ENCODE measurements at regions not wholly inside any gene's neighbourhood (a gene's known extent, or its start where the extent isn't known, plus 50 kb on each side); places are given as distances from the start of the nearest gene placed in this dataset.
"Not testable (repeated sequence)": the region's sequence is repeated elsewhere in the genome, so short reads cannot be mapped to it uniquely, and the experiment has no call there.

DNA sequence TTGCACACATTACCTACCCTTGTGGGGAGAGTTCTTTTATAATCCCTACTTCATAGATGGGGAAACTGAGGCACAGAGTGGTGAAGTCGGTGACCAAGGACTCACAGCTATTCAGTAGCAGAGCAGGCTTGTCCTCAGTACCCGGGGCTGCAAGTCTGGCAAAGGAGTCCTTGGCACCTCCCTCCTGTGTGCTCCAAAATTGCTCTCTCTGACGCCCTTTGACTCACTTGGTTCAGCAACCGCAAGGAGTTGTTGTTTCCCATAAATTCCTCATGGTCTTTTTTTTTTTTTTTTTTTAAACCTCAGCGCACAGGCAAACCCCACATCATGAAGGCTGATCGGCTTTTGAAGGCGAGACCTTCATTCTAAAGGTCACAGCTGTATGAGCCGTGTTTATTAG is 143.2 kb downstream of the CEBPB start (continued):
- TF ChIP-seq, protein P1, sequence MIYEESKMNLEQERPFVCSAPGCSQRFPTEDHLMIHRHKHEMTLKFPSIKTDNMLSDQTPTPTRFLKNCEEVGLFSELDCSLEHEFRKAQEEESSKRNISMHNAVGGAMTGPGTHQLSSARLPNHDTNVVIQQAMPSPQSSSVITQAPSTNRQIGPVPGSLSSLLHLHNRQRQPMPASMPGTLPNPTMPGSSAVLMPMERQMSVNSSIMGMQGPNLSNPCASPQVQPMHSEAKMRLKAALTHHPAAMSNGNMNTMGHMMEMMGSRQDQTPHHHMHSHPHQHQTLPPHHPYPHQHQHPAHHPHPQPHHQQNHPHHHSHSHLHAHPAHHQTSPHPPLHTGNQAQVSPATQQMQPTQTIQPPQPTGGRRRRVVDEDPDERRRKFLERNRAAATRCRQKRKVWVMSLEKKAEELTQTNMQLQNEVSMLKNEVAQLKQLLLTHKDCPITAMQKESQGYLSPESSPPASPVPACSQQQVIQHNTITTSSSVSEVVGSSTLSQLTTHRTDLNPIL (CRISPR knock-in tag; IDR thresholded peaks at IDR 0.05; ENCODE audit: low read depth): no peak

- ATAC-seq: not testable (repeated sequence)
Observed at GRCh38 chr20:50334512-50334911, 143.9 kb downstream of the CEBPB start.

DNA sequence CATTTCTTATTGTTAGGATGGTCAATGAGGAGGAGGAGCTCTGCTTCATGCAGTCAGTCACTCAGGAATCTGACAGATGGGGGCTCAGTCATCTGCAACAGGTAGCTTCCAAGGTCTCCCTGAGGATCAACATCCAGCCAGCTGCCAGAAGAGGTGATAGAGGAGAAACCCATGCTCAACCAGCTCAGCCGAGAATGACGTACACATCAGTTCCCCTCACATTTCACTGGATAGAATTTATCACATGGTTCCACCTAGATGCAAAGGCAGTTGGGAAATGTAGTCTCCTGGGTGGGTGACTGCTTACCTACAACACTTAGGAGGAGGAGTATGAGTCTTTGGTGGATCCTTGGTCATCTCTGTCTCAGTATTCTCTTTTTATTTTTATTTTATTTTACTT is 144.5 kb downstream of the CEBPB start:
- ATAC-seq: peak; percentile 64; the same call in 2 of the 3 replicates
- TF ChIP-seq, protein P1 (CRISPR knock-in tag; IDR thresholded peaks at IDR 0.05; ENCODE audit: low read depth): no peak
- TF ChIP-seq ZFP30 (CRISPR knock-in tag; IDR thresholded peaks at IDR 0.05): no peak
- TF ChIP-seq ZNF8 (CRISPR knock-in tag; IDR thresholded peaks at IDR 0.05): no peak

DNA sequence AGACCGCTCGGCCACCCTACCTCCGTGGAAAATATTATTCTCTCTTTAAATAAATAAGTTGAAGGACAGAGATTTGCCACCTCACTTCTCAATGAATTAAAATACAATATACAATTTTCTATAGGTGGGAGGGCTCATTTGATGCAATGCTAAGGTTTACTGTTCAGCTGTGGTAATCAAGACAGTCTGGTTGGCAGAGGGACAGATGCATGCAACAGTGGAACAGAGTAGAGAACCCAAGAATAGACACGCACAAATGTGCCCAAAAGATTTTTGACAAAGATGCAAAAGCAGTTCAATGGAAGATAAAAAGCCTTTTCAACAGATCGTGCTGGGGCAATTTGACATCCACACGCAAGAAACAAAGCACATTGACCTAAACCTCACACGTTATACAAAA is 145.2 kb downstream of the CEBPB start:
- no peak for ATAC-seq
- TF ChIP-seq GLIS3 (CRISPR knock-in tag; IDR thresholded peaks at IDR 0.05) (no peak), ARNTL (CRISPR knock-in tag; IDR thresholded peaks at IDR 0.05; ENCODE audit: borderline replicate concordance, low read depth) (no peak), TOX (CRISPR knock-in tag; IDR thresholded peaks at IDR 0.05; ENCODE audit: borderline replicate concordance) (no peak), ESRRG (CRISPR knock-in tag; IDR thresholded peaks at IDR 0.05) (no peak), ZNF70 (CRISPR knock-in tag; IDR thresholded peaks at IDR 0.05) (no peak)
- TF ChIP-seq, protein P2, sequence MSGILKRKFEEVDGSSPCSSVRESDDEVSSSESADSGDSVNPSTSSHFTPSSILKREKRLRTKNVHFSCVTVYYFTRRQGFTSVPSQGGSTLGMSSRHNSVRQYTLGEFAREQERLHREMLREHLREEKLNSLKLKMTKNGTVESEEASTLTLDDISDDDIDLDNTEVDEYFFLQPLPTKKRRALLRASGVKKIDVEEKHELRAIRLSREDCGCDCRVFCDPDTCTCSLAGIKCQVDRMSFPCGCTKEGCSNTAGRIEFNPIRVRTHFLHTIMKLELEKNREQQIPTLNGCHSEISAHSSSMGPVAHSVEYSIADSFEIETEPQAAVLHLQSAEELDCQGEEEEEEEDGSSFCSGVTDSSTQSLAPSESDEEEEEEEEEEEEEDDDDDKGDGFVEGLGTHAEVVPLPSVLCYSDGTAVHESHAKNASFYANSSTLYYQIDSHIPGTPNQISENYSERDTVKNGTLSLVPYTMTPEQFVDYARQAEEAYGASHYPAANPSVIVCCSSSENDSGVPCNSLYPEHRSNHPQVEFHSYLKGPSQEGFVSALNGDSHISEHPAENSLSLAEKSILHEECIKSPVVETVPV (CRISPR knock-in tag; IDR thresholded peaks at IDR 0.05): no peak

DNA sequence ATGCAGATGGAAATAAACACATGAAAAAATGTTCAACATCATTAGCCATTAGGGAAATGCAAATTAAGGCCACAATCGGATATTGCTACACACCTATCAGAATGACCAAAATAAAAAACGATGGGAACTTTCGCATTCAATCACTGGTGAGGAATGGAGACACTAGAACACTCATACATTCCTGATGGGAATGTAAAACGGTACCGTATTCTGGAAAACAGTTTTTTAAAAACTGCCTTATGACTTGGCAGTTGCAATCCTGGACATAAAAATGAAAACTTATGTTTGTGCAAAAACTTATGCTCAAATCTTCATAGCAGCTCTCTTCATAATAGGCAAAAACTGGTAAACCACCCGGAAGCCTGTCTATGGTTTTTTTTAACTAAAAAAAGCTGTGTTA is 146.0 kb downstream of the CEBPB start:
- TF ChIP-seq, protein P1 (CRISPR knock-in tag; IDR thresholded peaks at IDR 0.05; ENCODE audit: low read depth): no peak
- TF ChIP-seq ARNTL (CRISPR knock-in tag; IDR thresholded peaks at IDR 0.05; ENCODE audit: borderline replicate concordance, low read depth) (no peak), ISL1 (CRISPR knock-in tag; IDR thresholded peaks at IDR 0.05) (no peak), ZNF70 (CRISPR knock-in tag; IDR thresholded peaks at IDR 0.05) (no peak), RARB (CRISPR knock-in tag; IDR thresholded peaks at IDR 0.05) (no peak)
- TF ChIP-seq, protein P3, sequence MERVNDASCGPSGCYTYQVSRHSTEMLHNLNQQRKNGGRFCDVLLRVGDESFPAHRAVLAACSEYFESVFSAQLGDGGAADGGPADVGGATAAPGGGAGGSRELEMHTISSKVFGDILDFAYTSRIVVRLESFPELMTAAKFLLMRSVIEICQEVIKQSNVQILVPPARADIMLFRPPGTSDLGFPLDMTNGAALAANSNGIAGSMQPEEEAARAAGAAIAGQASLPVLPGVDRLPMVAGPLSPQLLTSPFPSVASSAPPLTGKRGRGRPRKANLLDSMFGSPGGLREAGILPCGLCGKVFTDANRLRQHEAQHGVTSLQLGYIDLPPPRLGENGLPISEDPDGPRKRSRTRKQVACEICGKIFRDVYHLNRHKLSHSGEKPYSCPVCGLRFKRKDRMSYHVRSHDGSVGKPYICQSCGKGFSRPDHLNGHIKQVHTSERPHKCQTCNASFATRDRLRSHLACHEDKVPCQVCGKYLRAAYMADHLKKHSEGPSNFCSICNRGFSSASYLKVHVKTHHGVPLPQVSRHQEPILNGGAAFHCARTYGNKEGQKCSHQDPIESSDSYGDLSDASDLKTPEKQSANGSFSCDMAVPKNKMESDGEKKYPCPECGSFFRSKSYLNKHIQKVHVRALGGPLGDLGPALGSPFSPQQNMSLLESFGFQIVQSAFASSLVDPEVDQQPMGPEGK (CRISPR knock-in tag; IDR thresholded peaks at IDR 0.05; ENCODE audit: borderline replicate concordance): no peak
- TF ChIP-seq, protein P4, sequence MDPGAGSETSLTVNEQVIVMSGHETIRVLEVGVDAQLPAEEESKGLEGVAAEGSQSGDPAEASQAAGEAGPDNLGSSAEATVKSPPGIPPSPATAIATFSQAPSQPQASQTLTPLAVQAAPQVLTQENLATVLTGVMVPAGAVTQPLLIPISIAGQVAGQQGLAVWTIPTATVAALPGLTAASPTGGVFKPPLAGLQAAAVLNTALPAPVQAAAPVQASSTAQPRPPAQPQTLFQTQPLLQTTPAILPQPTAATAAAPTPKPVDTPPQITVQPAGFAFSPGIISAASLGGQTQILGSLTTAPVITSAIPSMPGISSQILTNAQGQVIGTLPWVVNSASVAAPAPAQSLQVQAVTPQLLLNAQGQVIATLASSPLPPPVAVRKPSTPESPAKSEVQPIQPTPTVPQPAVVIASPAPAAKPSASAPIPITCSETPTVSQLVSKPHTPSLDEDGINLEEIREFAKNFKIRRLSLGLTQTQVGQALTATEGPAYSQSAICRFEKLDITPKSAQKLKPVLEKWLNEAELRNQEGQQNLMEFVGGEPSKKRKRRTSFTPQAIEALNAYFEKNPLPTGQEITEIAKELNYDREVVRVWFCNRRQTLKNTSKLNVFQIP (CRISPR knock-in tag; IDR thresholded peaks at IDR 0.05; ENCODE audit: borderline replicate concordance, low read depth): no peak
- TF ChIP-seq, protein P2 (CRISPR knock-in tag; IDR thresholded peaks at IDR 0.05): no peak
- TF ChIP-seq, protein P5, sequence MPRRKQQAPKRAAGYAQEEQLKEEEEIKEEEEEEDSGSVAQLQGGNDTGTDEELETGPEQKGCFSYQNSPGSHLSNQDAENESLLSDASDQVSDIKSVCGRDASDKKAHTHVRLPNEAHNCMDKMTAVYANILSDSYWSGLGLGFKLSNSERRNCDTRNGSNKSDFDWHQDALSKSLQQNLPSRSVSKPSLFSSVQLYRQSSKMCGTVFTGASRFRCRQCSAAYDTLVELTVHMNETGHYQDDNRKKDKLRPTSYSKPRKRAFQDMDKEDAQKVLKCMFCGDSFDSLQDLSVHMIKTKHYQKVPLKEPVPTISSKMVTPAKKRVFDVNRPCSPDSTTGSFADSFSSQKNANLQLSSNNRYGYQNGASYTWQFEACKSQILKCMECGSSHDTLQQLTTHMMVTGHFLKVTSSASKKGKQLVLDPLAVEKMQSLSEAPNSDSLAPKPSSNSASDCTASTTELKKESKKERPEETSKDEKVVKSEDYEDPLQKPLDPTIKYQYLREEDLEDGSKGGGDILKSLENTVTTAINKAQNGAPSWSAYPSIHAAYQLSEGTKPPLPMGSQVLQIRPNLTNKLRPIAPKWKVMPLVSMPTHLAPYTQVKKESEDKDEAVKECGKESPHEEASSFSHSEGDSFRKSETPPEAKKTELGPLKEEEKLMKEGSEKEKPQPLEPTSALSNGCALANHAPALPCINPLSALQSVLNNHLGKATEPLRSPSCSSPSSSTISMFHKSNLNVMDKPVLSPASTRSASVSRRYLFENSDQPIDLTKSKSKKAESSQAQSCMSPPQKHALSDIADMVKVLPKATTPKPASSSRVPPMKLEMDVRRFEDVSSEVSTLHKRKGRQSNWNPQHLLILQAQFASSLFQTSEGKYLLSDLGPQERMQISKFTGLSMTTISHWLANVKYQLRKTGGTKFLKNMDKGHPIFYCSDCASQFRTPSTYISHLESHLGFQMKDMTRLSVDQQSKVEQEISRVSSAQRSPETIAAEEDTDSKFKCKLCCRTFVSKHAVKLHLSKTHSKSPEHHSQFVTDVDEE (CRISPR knock-in tag; IDR thresholded peaks at IDR 0.05): no peak
- ATAC-seq: no peak

Measured in SK-N-SH treated with all-trans-retinoic acid at 6 μM for 48 hours (cell line).